NB4 (cell line): ENCODE measurements at regions not wholly inside any gene's neighbourhood (a gene's known extent, or its start where the extent isn't known, plus 50 kb on each side); places are given as distances from the start of the nearest gene placed in this dataset.

Experiments
- POLR2A ChIP-seq: IDR thresholded peaks from 2 replicates; pipeline ENCODE4 v1.6.1; 2011; ENCODE audit warnings: mild to moderate bottlenecking; ENCODE audit not compliant: insufficient read length; ENCODE audit errors: extremely low read depth
- TF ChIP-seq, protein P1 (sequence below): IDR thresholded peaks from one replicate; pipeline ENCODE4 v1.5.1; 2012; ENCODE audit warnings: low read depth, low read length

DNA sequence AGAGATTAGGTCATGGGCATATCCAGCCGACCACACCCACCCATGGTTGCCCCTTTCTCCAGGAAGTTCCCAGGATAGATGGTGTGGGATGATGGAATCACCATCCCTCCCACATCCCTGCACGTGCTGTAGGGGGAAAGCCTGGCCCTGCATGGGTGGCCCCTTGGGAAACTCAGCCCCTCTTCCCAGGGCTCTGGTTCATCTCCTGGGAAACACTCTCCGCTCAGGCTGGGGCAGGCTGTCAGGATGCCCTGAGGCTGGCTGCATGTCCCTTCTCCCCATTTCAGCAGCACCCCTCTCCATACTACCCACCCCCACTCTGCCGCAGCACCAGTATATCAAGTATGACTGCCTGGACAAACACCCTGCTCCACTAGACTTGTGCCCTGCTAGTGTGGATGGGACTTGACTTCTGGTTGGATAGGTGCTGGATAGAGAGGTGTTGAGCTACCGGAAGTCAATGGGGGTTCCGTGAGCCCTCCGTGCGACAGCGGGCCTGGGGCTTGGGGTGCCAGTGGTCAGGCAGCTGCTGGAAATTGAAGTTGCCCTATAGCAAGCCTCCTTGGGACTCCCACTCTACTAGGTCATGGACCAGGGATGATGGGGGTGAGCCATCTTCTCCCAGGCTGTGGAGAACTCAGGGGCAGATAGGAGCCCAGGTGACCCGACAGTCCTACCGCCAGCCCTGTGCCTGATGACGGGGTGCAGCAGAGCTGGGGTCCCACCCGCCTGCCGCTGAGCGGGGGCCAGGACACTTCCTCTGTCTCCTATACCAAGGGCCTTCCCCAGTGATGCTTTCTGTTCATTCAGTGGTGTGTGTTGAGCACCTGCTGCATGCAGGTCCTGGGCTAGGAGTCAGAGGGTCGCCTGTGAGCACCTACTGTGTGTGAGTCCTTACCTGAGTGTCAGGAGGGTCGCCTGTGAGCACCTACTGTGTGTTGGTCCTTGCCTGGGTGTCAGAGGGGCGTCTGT is 69.4 kb upstream of the COL5A1 start:
- no peak for TF ChIP-seq POLR2A
- TF ChIP-seq, protein P1, sequence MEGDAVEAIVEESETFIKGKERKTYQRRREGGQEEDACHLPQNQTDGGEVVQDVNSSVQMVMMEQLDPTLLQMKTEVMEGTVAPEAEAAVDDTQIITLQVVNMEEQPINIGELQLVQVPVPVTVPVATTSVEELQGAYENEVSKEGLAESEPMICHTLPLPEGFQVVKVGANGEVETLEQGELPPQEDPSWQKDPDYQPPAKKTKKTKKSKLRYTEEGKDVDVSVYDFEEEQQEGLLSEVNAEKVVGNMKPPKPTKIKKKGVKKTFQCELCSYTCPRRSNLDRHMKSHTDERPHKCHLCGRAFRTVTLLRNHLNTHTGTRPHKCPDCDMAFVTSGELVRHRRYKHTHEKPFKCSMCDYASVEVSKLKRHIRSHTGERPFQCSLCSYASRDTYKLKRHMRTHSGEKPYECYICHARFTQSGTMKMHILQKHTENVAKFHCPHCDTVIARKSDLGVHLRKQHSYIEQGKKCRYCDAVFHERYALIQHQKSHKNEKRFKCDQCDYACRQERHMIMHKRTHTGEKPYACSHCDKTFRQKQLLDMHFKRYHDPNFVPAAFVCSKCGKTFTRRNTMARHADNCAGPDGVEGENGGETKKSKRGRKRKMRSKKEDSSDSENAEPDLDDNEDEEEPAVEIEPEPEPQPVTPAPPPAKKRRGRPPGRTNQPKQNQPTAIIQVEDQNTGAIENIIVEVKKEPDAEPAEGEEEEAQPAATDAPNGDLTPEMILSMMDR: no peak
